Astrocyte of the hippocampus (primary cell): ENCODE measurements at regions not wholly inside any gene's neighbourhood (a gene's known extent, or its start where the extent isn't known, plus 50 kb on each side); places are given as distances from the start of the nearest gene placed in this dataset.

Experiments used
- DNase-seq: peaks from one replicate; pipeline ENCODE4 v3.0.0; 2011; ENCODE audit warnings: low read depth, low spot score

- no peak for DNase-seq
Measured at GRCh38 chr14:101352567-101352966, 208.7 kb upstream of the DIO3 start.

GRCh38 chr14:101353422-101353821 lies 207.9 kb upstream of the DIO3 start:
- DNase-seq: no peak

- no peak for DNase-seq
Measured at GRCh38 chr14:101354726-101355125, 206.6 kb upstream of the DIO3 start.

- no peak for DNase-seq
Measured at GRCh38 chr14:101355284-101355683, 206.0 kb upstream of the DIO3 start.

- DNase-seq: no peak
Measured at GRCh38 chr14:101357038-101357437, 204.3 kb upstream of the DIO3 start.

- DNase-seq: no peak
Measured at GRCh38 chr14:101357559-101358319, 203.6 kb upstream of the DIO3 start.

- no peak for DNase-seq
Measured at GRCh38 chr14:101358320-101359125, 202.8 kb upstream of the DIO3 start.

- peak; percentile 45 for DNase-seq
Measured at GRCh38 chr14:101359221-101360053, 201.9 kb upstream of the DIO3 start.

- DNase-seq: no peak
Measured at GRCh38 chr14:101360054-101360911, 201.0 kb upstream of the DIO3 start.

GRCh38 chr14:101361044-101361443 lies 200.3 kb upstream of the DIO3 start:
- DNase-seq: no peak

GRCh38 chr14:101361451-101362433 lies 199.6 kb upstream of the DIO3 start:
- no peak for DNase-seq

GRCh38 chr14:101362529-101363260 lies 198.6 kb upstream of the DIO3 start:
- DNase-seq: no peak

GRCh38 chr14:101363261-101363555 lies 198.1 kb upstream of the DIO3 start:
- DNase-seq: no peak

GRCh38 chr14:101363880-101364391 lies 197.4 kb upstream of the DIO3 start:
- no peak for DNase-seq

GRCh38 chr14:101364503-101365328 lies 196.6 kb upstream of the DIO3 start:
- no peak for DNase-seq

- no peak for DNase-seq
Measured at GRCh38 chr14:101365329-101366158, 195.8 kb upstream of the DIO3 start.
